Stomach (tissue), 8 donors: ENCODE measurements at regions not wholly inside any gene's neighbourhood (a gene's known extent, or its start where the extent isn't known, plus 50 kb on each side); places are given as distances from the start of the nearest gene placed in this dataset.

Source experiments
- DNase-seq, 2 donors: peaks; one replicate each; pipeline versions ENCODE4 v3.0.0 to v3.0.0-alpha.2; 2013 to 2019
- H3K27ac ChIP-seq, 5 donors: fragments of 200-600 bp in 4 of 5; sonication (generic) in 4 of 5; one replicate each; pipeline ENCODE4 v1.5.1; 2013 to 2019; ENCODE audit warnings: mild to moderate bottlenecking in 1 of 5, moderate library complexity in 1 of 5
- H3K27me3 ChIP-seq, 3 donors: fragments of 200-600 bp; sonication (generic); one replicate each; pipeline ENCODE4 v1.5.1; 2017 to 2019; ENCODE audit warnings: mixed run types in 1 of 3
- H3K36me3 ChIP-seq, 4 donors: fragments of 200-600 bp; sonication (generic); 1 replicate in 3 of 4; 2 replicates in 1 of 4; pipeline ENCODE4 v1.5.1; 2016 to 2019
- H3K4me1 ChIP-seq, 4 donors: fragments of 200-600 bp; sonication (generic); one replicate each; pipeline ENCODE4 v1.5.1; 2016 to 2019
- H3K4me3 ChIP-seq, 4 donors: fragments of 200-600 bp; sonication (generic) in 3 of 4; one replicate each; pipeline ENCODE4 v1.5.1; 2016 to 2019; ENCODE audit warnings: mild to moderate bottlenecking in 1 of 4
- H3K9me3 ChIP-seq, 4 donors: fragments of 200-600 bp; sonication (generic); one replicate each; pipeline ENCODE4 v1.5.1; 2016 to 2019
- EP300 ChIP-seq: sonication (generic); formaldehyde crosslinking; IDR thresholded peaks from one replicate; pipeline ENCODE4 v1.6.1; 2017; ENCODE audit warnings: antibody characterized with exemption
- POLR2A ChIP-seq, 4 donors: fragments of 450-650 bp; IDR thresholded peaks; one replicate each; pipeline ENCODE4 v1.6.1; 2016; ENCODE audit warnings: antibody characterized with exemption in 4 of 4, control low read depth in 2 of 4, mild to moderate bottlenecking in 1 of 4, moderate library complexity in 1 of 4
- POLR2AphosphoS5 ChIP-seq, 3 donors: sonication (generic); formaldehyde crosslinking; IDR thresholded peaks; one replicate each; pipeline ENCODE4 v1.6.1; 2016; ENCODE audit warnings: antibody characterized with exemption in 3 of 3
- whole genome bisulfite sequencing, 5 donors: extraction: QIAGEN DNeasy Blood & Tissue Kit in 3 of 5; methylation state at CpG; one replicate each; pipeline versions ENCODE4 v1.1.5 to v1.1.7; 2013 to 2018; 5-methylcytosine and 5-hydroxymethylcytosine counted together
- intact Hi-C: fragments of 100-400 bp; cut with DNase I; formaldehyde crosslinking; loops from one replicate; pipeline ENCODE4 v1.15.1; 2023; ENCODE audit warnings: low total_unique reads
- TF ChIP-seq, protein P1 (sequence below), 7 experiments: fragments of 450-650 bp in 4 of 7; fragments of 200-600 bp in 3 of 7; sonication (generic) in 3 of 7; IDR thresholded peaks; one replicate each; pipeline ENCODE4 v1.5.1; 2016 to 2019; ENCODE audit warnings: antibody characterized with exemption in 7 of 7, control low read depth in 2 of 7, mild to moderate bottlenecking in 1 of 7
- donor health status: healthy with polysubstance abuse.
- donor health status: Bipolar disorder and iron deficiency.
- donor health status: healthy.

DNA sequence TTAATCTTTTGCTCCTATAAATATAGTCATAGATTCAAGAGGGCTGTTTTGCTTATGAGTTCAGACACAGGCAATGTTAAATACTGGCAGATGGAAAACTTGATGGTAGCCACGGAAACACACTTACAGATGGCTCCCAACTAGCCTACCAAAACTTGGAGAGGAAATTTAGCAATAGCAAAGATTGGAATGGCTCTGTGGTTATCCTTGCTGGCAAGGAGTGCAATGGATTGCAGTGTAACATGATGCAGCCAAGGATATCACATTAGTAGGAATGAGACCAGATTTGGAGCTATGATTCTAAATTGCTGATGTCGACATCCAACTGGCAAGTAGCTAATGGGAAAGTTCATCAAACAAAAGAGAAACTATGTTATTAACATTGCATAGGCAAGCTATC lies 791.0 kb upstream of the DIAPH2 start:
- no peak for TF ChIP-seq POLR2A (IDR thresholded peaks at IDR 0.05)
- TF ChIP-seq, protein P1, sequence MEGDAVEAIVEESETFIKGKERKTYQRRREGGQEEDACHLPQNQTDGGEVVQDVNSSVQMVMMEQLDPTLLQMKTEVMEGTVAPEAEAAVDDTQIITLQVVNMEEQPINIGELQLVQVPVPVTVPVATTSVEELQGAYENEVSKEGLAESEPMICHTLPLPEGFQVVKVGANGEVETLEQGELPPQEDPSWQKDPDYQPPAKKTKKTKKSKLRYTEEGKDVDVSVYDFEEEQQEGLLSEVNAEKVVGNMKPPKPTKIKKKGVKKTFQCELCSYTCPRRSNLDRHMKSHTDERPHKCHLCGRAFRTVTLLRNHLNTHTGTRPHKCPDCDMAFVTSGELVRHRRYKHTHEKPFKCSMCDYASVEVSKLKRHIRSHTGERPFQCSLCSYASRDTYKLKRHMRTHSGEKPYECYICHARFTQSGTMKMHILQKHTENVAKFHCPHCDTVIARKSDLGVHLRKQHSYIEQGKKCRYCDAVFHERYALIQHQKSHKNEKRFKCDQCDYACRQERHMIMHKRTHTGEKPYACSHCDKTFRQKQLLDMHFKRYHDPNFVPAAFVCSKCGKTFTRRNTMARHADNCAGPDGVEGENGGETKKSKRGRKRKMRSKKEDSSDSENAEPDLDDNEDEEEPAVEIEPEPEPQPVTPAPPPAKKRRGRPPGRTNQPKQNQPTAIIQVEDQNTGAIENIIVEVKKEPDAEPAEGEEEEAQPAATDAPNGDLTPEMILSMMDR (IDR thresholded peaks at IDR 0.05), result no peak
- TF ChIP-seq EP300, result no peak
- no peak for TF ChIP-seq POLR2AphosphoS5 (IDR thresholded peaks at IDR 0.05)
- H3K4me3 ChIP-seq, result no peak overlapping the region
- H3K9me3 ChIP-seq, result no peaks in the 10 kb centered on the region
- H3K27ac ChIP-seq, result no peak overlapping the region
- WGBS, 5 donors, result 47 to 69% (median 58%) methylated on average over 2 of the region's 2 CpGs
- peak in 1 of 2 donors; percentile 5 for DNase-seq
- intact Hi-C loops, result no loop called here
- no peaks in the 10 kb centered on the region for H3K4me1 ChIP-seq
- no peaks in the 10 kb centered on the region for H3K36me3 ChIP-seq
- no peaks in the 10 kb centered on the region for H3K27me3 ChIP-seq

DNA sequence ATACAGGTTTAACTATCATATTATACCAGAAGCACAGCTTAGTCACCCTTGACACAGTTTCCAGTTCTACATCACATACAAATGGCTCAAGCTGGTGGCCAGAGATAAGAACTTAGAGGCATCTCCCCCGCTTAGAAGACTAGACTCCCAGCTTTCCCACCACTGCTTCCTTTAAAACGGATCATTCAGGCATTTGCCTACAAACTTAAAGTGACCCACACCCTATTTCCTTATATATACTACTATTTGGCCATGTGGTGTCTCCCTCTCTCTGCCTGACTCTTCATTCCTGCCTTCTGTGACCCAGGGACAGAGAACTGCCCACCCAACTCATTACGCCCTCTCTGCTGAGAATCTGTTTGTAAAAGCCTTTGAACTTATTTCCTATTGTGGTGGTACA lies 781.2 kb upstream of the DIAPH2 start:
- no peak overlapping the region for H3K27ac ChIP-seq
- H3K36me3 ChIP-seq, result no peaks in the 10 kb centered on the region
- intact Hi-C loops, result no loop called here
- WGBS, 5 donors, result 24 to 40% (median 29%) methylated on average over 3 of the region's 3 CpGs
- TF ChIP-seq, protein P1 (IDR thresholded peaks at IDR 0.05), result no peak
- no peak for TF ChIP-seq POLR2AphosphoS5 (IDR thresholded peaks at IDR 0.05)
- no peak for TF ChIP-seq EP300
- TF ChIP-seq POLR2A (IDR thresholded peaks at IDR 0.05), result no peak
- no peaks in the 10 kb centered on the region for H3K27me3 ChIP-seq
- no peak overlapping the region for H3K4me3 ChIP-seq
- H3K9me3 ChIP-seq, result no peaks in the 10 kb centered on the region
- no peaks in the 10 kb centered on the region for H3K4me1 ChIP-seq
- no peak for DNase-seq

DNA sequence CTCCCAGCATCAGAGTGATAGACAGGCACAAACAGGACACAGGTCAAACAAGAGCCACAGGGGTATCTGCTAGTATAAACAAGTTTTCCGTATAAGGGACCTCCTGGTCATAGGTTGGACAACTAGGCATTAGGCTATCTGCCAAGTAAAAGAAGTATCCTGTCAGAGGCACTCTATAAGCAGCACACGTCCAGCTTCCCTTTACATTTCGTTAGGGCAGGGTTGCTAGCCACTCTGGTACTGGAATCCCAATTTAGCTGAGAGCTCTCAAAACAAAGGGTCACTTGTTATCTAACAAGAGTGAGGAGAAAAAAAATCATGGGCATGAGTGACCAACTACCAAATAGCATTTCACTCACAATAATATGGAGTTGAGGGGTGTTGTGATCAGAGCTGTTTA lies 780.7 kb upstream of the DIAPH2 start:
- no peaks in the 10 kb centered on the region for H3K4me1 ChIP-seq
- no peaks in the 10 kb centered on the region for H3K9me3 ChIP-seq
- no peak for DNase-seq
- H3K36me3 ChIP-seq, result no peaks in the 10 kb centered on the region
- no peaks in the 10 kb centered on the region for H3K27me3 ChIP-seq
- TF ChIP-seq, protein P1 (IDR thresholded peaks at IDR 0.05), result no peak
- TF ChIP-seq POLR2A (IDR thresholded peaks at IDR 0.05), result no peak
- no peak for TF ChIP-seq POLR2AphosphoS5 (IDR thresholded peaks at IDR 0.05)
- TF ChIP-seq EP300, result no peak
- H3K4me3 ChIP-seq, result no peak overlapping the region
- WGBS, 5 donors, result 36 to 51% (median 39%) methylated on average over 3 of the region's 3 CpGs
- H3K27ac ChIP-seq, result no peak overlapping the region
- intact Hi-C loops, result no loop called here

DNA sequence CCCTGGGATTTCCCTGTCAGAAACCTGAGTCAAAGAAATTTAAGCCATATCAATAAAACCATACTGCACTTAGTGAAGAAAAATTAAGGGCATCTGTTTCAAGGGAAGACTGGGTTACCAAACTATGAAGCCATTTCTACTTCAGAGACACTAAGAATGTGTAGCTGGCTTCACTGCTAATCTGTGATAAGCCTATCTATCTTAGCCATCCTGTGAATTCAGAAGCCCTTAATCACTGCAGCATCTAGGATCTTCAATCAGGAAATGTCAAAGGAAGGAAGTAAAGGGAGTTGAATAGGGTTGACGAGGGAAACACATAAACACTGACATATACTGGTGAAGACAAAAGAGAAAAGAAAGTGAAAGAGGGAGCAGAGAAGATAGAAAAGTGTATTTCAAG lies 777.6 kb upstream of the DIAPH2 start:
- WGBS, 5 donors, result 0 to 33% (median 21%) methylated on average over 1 of the region's 1 CpG
- H3K27me3 ChIP-seq, result no peaks in the 10 kb centered on the region
- TF ChIP-seq POLR2AphosphoS5 (IDR thresholded peaks at IDR 0.05), result no peak
- TF ChIP-seq, protein P1 (IDR thresholded peaks at IDR 0.05), result no peak
- TF ChIP-seq POLR2A (IDR thresholded peaks at IDR 0.05), result no peak
- TF ChIP-seq EP300, result no peak
- no peaks in the 10 kb centered on the region for H3K4me1 ChIP-seq
- no peaks in the 10 kb centered on the region for H3K36me3 ChIP-seq
- H3K27ac ChIP-seq, result no peak overlapping the region
- no peak overlapping the region for H3K4me3 ChIP-seq
- no peak for DNase-seq
- intact Hi-C loops, result no loop called here
- no peaks in the 10 kb centered on the region for H3K9me3 ChIP-seq
